ENCODE measurements at regions not wholly inside any gene's neighbourhood (a gene's known extent, or its start where the extent isn't known, plus 50 kb on each side); places are given as distances from the start of the nearest gene placed in this dataset.

GRCh38 chr6:91013511-91013910 lies 426.6 kb upstream of the MAP3K7 start:
- H3K4me2 ChIP-seq (ENCODE audit: insufficient read depth, insufficient read length, low read length): no peak overlapping the region
- no peaks in the 10 kb centered on the region for H3K27me3 Mint-ChIP-seq (ENCODE audit: low read depth)
- H3K4me1 Mint-ChIP-seq: no peaks in the 10 kb centered on the region
- H3T11ph ChIP-seq (ENCODE audit: low read length): no peak overlapping the region
- TF ChIP-seq CTCF (conservative IDR thresholded peaks at IDR 0.05): no peak
- H3K4me3 Mint-ChIP-seq: no peak overlapping the region
- H3K14ac ChIP-seq (ENCODE audit: insufficient read depth, low read length): no peak overlapping the region
- no peaks in the 10 kb centered on the region for H3K9me3 ChIP-seq (ENCODE audit: control insufficient read depth, low read depth, low read length)
- no peak overlapping the region for H2AK5ac ChIP-seq (ENCODE audit: insufficient read length, low read length)
- H3K79me1 ChIP-seq (ENCODE audit: insufficient read depth, low read depth, low read length, poor library complexity, severe bottlenecking): no peaks in the 10 kb centered on the region
- H3K18ac ChIP-seq (ENCODE audit: insufficient read length, low read depth, low read length): no peak overlapping the region
- no peaks in the 10 kb centered on the region for H4K20me1 ChIP-seq (ENCODE audit: control insufficient read depth, insufficient read depth, insufficient read length)
- no peak overlapping the region for H2AFZ ChIP-seq (ENCODE audit: low read length)
- no peaks in the 10 kb centered on the region for H3K27me3 ChIP-seq (ENCODE audit: insufficient read depth, low read length)
- H3K27ac Mint-ChIP-seq: no peak overlapping the region
- H3K9me3 Mint-ChIP-seq: no peaks in the 10 kb centered on the region
- H2BK12ac ChIP-seq (ENCODE audit: insufficient read length, low read depth, low read length): no peak overlapping the region
- no peak overlapping the region for H3K4ac ChIP-seq (ENCODE audit: low read depth, low read length)
- H3K23me2 ChIP-seq (ENCODE audit: insufficient read length, low read depth, low read length, poor library complexity, severe bottlenecking): no peaks in the 10 kb centered on the region
- no peak overlapping the region for H3K9ac ChIP-seq (ENCODE audit: extremely low read depth, insufficient read length, low read length)
- H3K27ac ChIP-seq (ENCODE audit: insufficient read length, low read depth, low read length): no peak overlapping the region
- no peaks in the 10 kb centered on the region for H3K36me3 Mint-ChIP-seq (ENCODE audit: insufficient read depth in 1 of 3, low read depth in 3 of 3)
- no peak overlapping the region for H2BK5ac ChIP-seq (ENCODE audit: insufficient read length, low read length)
- H3K56ac ChIP-seq (ENCODE audit: insufficient read length, low read depth, low read length): no peak overlapping the region
- no peak overlapping the region for H4K8ac ChIP-seq (replicated peaks; ENCODE audit: insufficient read length, low read depth, low read length)
- H3K23ac ChIP-seq (ENCODE audit: insufficient read length, low read depth, low read length): no peak overlapping the region
- DNase-seq: no peak
- no peak overlapping the region for H2BK15ac ChIP-seq (ENCODE audit: low read depth, low read length)
- H4K5ac ChIP-seq (ENCODE audit: insufficient read length, low read depth, low read length): no peak overlapping the region
- no peak overlapping the region for H2BK20ac ChIP-seq (ENCODE audit: low read depth, low read length, poor library complexity, severe bottlenecking)
- no peaks in the 10 kb centered on the region for H3K4me1 ChIP-seq (ENCODE audit: insufficient read depth, low read length)
- no peak overlapping the region for H2BK120ac ChIP-seq (ENCODE audit: low read depth, low read length, poor library complexity, severe bottlenecking)
- H3K79me2 ChIP-seq (ENCODE audit: insufficient read depth, low read length): no peaks in the 10 kb centered on the region
- no peak overlapping the region for H4K91ac ChIP-seq (ENCODE audit: insufficient read length, low read depth, low read length)

Data from H9 (cell line).